GM18951 (cell line): ENCODE measurements at regions not wholly inside any gene's neighbourhood (a gene's known extent, or its start where the extent isn't known, plus 50 kb on each side); places are given as distances from the start of the nearest gene placed in this dataset.

Experiments used
- POLR2A ChIP-seq: IDR thresholded peaks from 4 replicates; pipeline ENCODE4 v1.6.1; 2011; ENCODE audit warnings: mild to moderate bottlenecking; ENCODE audit not compliant: insufficient read length, insufficient read depth; ENCODE audit errors: extremely low read depth
- in situ Hi-C: fragments of 300-500 bp; cut with MboI; formaldehyde crosslinking; loops from one replicate; pipeline ENCODE4 v1.12.0; 2022; ENCODE audit warnings: low sequenced_read_pairs, mixed read lengths, inconsistent platforms; ENCODE audit not compliant: unreplicated experiment

DNA sequence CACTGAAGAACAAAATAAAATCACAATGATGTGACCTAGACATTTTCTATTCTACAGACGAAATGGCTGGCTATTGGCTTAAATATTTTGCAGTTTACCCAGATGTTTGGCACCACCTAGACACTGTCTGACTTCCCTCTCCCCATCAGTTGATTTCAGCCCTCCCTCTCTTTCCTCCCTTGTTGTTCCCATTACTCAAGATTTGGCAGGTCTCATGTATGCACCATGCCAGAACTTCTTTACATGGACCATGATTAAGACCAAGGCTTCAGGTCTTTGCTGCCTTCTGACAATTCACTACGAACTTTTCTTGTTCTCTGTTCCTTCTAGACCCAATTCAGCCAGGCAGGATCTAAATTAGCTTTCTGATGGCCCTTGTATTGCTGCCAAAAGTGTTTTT lies 66.6 kb upstream of the GDNF start:
- in situ Hi-C loops, result no loop called here
- TF ChIP-seq POLR2A, result no peak

DNA sequence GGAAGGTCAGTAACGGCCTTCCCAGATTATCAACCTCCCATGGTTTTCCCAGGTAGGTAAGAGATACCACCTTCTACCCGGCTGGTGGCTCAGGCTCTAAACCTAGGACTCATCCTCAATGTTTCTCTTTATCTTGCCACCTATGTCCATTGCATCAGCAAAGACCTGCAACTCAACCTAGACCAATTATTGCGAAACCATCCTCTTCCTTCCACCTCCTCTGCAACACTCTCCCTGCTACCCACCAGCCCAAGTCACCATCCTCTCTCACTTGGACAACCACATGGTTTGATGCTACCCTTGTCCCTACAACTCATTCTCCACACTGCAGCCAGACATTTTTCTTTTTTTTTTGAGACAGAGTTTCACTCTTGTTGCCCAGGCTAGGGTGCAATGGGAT lies 65.4 kb upstream of the GDNF start:
- TF ChIP-seq POLR2A, result no peak
- in situ Hi-C loops, result no loop called here

- in situ Hi-C loops, result no loop called here
- no peak for TF ChIP-seq POLR2A
These were observed 62.5 kb upstream of the GDNF start for GRCh38 chr5:37902323-37902722.

DNA sequence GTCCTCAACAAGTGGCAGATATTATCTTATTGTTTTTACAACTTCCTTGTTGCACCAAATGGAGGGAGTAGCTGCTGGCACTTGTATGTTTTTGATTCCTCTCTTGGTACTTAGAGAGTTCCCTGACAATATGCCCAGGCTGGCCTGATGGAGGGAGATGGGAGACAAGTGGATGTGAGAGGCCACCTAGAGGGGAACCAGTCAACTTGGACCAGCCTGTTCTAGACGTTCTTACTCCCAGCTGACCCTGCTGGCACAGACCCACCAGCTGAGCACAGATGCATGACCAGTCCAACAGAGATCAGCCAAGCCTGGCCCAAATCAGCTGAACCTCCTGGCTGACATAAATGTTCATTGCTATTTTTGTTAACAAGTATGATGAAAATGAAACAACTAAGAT lies 60.9 kb upstream of the GDNF start:
- no peak for TF ChIP-seq POLR2A
- in situ Hi-C loops, result no loop called here

GRCh38 chr5:37899037-37899436 lies 59.2 kb upstream of the GDNF start:
- in situ Hi-C loops, result no loop called here
- TF ChIP-seq POLR2A, result no peak

GRCh38 chr5:37896159-37896558 lies 56.3 kb upstream of the GDNF start:
- in situ Hi-C loops, result no loop called here
- TF ChIP-seq POLR2A, result no peak

GRCh38 chr5:37893434-37894134 lies 53.7 kb upstream of the GDNF start:
- in situ Hi-C loops, result no loop called here
- no peak for TF ChIP-seq POLR2A

- in situ Hi-C loops, result no loop called here
- no peak for TF ChIP-seq POLR2A
These were observed 52.7 kb upstream of the GDNF start for GRCh38 chr5:37892586-37892985.

GRCh38 chr5:37891832-37892231 lies 52.0 kb upstream of the GDNF start:
- no peak for TF ChIP-seq POLR2A
- in situ Hi-C loops, result no loop called here

DNA sequence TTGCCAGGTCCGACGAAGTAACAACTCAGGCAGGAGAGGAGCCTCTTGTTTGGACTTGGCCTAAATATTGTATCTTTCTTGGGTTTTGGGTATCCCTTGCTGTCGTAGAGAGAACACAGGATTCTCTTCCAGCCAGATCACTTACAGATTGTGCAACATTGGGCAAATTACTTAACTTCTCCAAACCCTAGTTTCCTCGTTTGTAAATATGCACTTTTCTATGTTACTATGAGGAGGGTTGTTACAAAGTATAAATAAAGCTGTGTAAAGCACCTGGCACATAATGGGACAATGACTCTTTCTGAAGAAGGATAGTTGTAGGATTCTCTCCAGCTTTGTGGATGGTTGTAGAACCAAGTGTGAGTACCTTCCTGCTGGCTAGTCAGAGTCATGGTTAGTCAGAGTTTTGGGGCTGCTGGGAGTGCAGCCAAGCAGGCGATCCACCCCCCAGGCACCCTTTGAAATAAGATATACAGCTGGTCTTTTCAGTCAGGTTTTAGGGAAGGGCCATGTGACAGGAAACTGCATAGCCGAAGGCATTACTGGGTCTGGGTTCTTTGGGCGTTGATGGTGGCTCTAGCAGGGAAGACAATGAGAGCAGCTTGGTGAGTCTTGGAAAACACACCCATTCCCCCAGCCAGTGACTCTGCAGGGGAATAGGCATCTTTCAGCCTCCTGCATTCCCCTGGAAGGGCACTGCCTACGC lies 49.9 kb upstream of the GDNF start:
- in situ Hi-C loops, result no loop called here
- TF ChIP-seq POLR2A, result no peak
